Progenitor cell of endocrine pancreas (in vitro differentiated cells): ENCODE measurements at regions not wholly inside any gene's neighbourhood (a gene's known extent, or its start where the extent isn't known, plus 50 kb on each side); places are given as distances from the start of the nearest gene placed in this dataset.

Experiments used
- DNase-seq: peaks from one replicate; pipeline ENCODE4 v3.0.0; 2021; ENCODE audit warnings: low spot score; ENCODE audit not compliant: unreplicated experiment
- H3K27ac Mint-ChIP-seq: 2 replicates; pipeline ENCODE4 v1.8.0; 2021; ENCODE audit warnings: mild to moderate bottlenecking, moderate library complexity, mixed read lengths
- H3K27me3 Mint-ChIP-seq: 2 replicates; pipeline ENCODE4 v1.8.0; 2021; ENCODE audit warnings: mixed read lengths
- H3K36me3 Mint-ChIP-seq: 2 replicates; pipeline ENCODE4 v1.8.0; 2022; ENCODE audit warnings: mixed read lengths; ENCODE audit not compliant: insufficient read depth
- H3K4me1 Mint-ChIP-seq: 2 replicates; pipeline ENCODE4 v1.8.0; 2021; ENCODE audit warnings: low read depth, mixed read lengths
- H3K4me3 Mint-ChIP-seq: 2 replicates; pipeline ENCODE4 v1.8.0; 2021; ENCODE audit warnings: low read depth, mild to moderate bottlenecking, moderate library complexity, mixed read lengths
- H3K9me3 Mint-ChIP-seq: 2 replicates; pipeline ENCODE4 v1.8.0; 2021; ENCODE audit warnings: low read depth, mixed read lengths
- CTCF ChIP-seq: fragments of 200-600 bp; sonication (generic); IDR thresholded peaks from one replicate; pipeline ENCODE4 v1.5.0; 2021; ENCODE audit warnings: antibody characterized with exemption, mild to moderate bottlenecking; ENCODE audit not compliant: unreplicated experiment

GRCh38 chr4:32680946-32681345 is 1960.8 kb downstream of the PCDH7 start:
- Mint-ChIP-seq H3K9me3 (peaks cover 15% of the 10 kb centered on the region), H3K4me3 (no peak overlapping the region)

GRCh38 chr4:32684160-32684559 is 1964.0 kb downstream of the PCDH7 start:
- H3K27me3 Mint-ChIP-seq, result no peaks in the 10 kb centered on the region
- no peak for TF ChIP-seq CTCF
- H3K4me3 Mint-ChIP-seq, result no peak overlapping the region
- H3K4me1 Mint-ChIP-seq, result no peaks in the 10 kb centered on the region
- no peak overlapping the region for H3K27ac Mint-ChIP-seq
- H3K9me3 Mint-ChIP-seq, result peaks cover 11% of the 10 kb centered on the region
- DNase-seq, result no peak
- H3K36me3 Mint-ChIP-seq, result no peaks in the 10 kb centered on the region

More at GRCh38 chr4:32680946-32681345, 1960.8 kb downstream of the PCDH7 start:
- H3K27me3 Mint-ChIP-seq, result no peaks in the 10 kb centered on the region
- H3K4me1 Mint-ChIP-seq, result no peaks in the 10 kb centered on the region
- no peak for DNase-seq
- no peaks in the 10 kb centered on the region for H3K36me3 Mint-ChIP-seq
- TF ChIP-seq CTCF, result no peak
- H3K27ac Mint-ChIP-seq, result no peak overlapping the region

- DNase-seq, result no peak
- Mint-ChIP-seq H3K27ac (no peak overlapping the region), H3K4me1 (no peaks in the 10 kb centered on the region), H3K27me3 (no peaks in the 10 kb centered on the region), H3K36me3 (no peaks in the 10 kb centered on the region), H3K4me3 (no peak overlapping the region), H3K9me3 (peaks cover 7% of the 10 kb centered on the region)
- no peak for TF ChIP-seq CTCF
Measured at GRCh38 chr4:32686123-32686522, 1966.0 kb downstream of the PCDH7 start.

DNA sequence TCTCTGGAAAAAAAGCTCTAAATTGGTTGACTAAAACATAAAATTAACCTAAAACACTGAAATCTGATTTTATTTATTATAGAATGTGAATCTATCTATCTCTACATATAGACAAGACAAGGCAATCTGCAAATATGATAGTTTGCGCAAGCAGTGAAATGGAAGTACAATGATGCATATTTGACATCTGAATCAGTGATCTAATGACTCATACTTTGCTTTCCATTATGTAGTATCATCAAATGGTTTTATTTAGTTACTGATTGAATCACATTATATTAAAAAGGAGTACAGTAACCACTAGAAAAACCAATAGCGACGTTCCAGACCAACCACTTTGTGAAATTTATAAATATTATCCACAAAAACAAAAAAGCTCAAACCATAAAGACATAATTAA is 1969.3 kb downstream of the PCDH7 start:
- no peak for DNase-seq
- Mint-ChIP-seq H3K27me3 (no peaks in the 10 kb centered on the region), H3K4me1 (no peaks in the 10 kb centered on the region), H3K9me3 (peaks cover 3% of the 10 kb centered on the region), H3K36me3 (no peaks in the 10 kb centered on the region), H3K27ac (no peak overlapping the region), H3K4me3 (no peak overlapping the region)
- no peak for TF ChIP-seq CTCF

DNA sequence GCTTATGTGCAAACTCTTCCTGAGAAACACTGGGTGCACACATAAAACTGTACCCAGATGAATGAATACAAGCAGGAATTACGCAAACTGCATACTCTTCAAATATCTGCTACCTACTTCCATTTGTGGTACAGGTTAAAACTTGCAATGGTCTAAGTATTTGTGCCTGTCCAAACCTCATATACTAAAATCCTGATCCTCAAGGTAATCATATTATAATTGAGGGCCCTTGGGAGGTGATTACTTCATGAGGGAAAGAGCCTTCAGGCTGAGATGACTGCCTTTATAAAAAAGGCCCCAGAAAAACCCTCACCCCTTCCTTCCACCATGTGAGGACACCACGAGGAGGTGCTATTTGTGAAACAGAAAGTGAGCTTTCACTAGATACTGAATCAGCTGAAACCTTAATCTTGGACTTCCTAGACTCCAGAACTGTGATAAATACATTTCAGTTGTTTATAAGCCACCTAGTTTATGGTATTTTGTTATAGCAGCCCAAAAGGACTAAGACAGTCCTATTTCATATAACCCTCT is 1977.2 kb downstream of the PCDH7 start:
- Mint-ChIP-seq H3K4me3 (no peak overlapping the region), H3K27me3 (no peaks in the 10 kb centered on the region), H3K4me1 (peaks cover 3% of the 10 kb centered on the region), H3K9me3 (peaks cover 6% of the 10 kb centered on the region), H3K27ac (no peak overlapping the region), H3K36me3 (no peaks in the 10 kb centered on the region)
- TF ChIP-seq CTCF, result no peak
- no peak for DNase-seq
